ENCODE measurements at regions not wholly inside any gene's neighbourhood (a gene's known extent, or its start where the extent isn't known, plus 50 kb on each side); places are given as distances from the start of the nearest gene placed in this dataset.

DNA sequence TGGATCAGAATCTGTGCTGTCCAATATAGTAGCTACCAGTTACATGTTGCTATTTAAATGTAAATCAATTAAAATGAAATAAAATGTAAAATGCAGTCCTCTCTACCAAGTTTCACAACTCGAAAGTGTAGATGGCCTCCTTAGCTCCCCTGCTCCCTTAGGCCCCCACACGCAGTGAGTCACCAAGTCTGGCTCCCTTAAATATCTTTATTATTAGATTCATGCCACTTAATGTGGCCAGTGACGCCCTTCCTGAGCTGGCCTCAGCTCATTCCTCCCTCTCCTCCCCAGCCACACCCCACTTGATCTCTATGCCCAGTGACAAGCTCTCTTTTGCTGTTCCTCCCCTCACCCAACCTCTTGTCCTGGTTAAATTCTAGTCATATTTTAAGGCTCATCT lies 88.4 kb upstream of the DNAH5 start:
- no peaks in the 10 kb centered on the region for H3K9me3 Mint-ChIP-seq
- Histone ChIP-seq H4K91ac (ENCODE audit: insufficient read length, low read depth, low read length) (no peak overlapping the region), H3T11ph (ENCODE audit: low read length) (no peak overlapping the region), H3K9ac (ENCODE audit: extremely low read depth, insufficient read length, low read length) (no peak overlapping the region), H3K14ac (ENCODE audit: insufficient read depth, low read length) (no peak overlapping the region), H3K79me2 (ENCODE audit: insufficient read depth, low read length) (no peaks in the 10 kb centered on the region), H3K23me2 (ENCODE audit: insufficient read length, low read depth, low read length, poor library complexity, severe bottlenecking) (peaks cover 6% of the 10 kb centered on the region), H2BK20ac (ENCODE audit: low read depth, low read length, poor library complexity, severe bottlenecking) (no peak overlapping the region), H3K79me1 (ENCODE audit: insufficient read depth, low read depth, low read length, poor library complexity, severe bottlenecking) (no peaks in the 10 kb centered on the region), H3K18ac (ENCODE audit: insufficient read length, low read depth, low read length) (no peak overlapping the region), H3K9me3 (ENCODE audit: control insufficient read depth, low read depth, low read length) (no peaks in the 10 kb centered on the region), H3K4ac (ENCODE audit: low read depth, low read length) (no peak overlapping the region), H2BK15ac (ENCODE audit: low read depth, low read length) (no peak overlapping the region), H3K23ac (ENCODE audit: insufficient read length, low read depth, low read length) (no peak overlapping the region), H3K27ac (ENCODE audit: insufficient read length, low read depth, low read length) (no peak overlapping the region), H2AK5ac (ENCODE audit: insufficient read length, low read length) (no peak overlapping the region), H3K4me2 (ENCODE audit: insufficient read depth, insufficient read length, low read length) (no peak overlapping the region), H4K8ac (replicated peaks; ENCODE audit: insufficient read length, low read depth, low read length) (no peak overlapping the region), H2BK5ac (ENCODE audit: insufficient read length, low read length) (no peak overlapping the region), H3K56ac (ENCODE audit: insufficient read length, low read depth, low read length) (no peak overlapping the region), H3K4me1 (ENCODE audit: insufficient read depth, low read length) (peaks cover 14% of the 10 kb centered on the region; the same call in 1 of the 2 replicates), H4K20me1 (ENCODE audit: control insufficient read depth, insufficient read depth, insufficient read length) (no peaks in the 10 kb centered on the region), H4K5ac (ENCODE audit: insufficient read length, low read depth, low read length) (no peak overlapping the region), H2BK12ac (ENCODE audit: insufficient read length, low read depth, low read length) (no peak overlapping the region), H3K27me3 (ENCODE audit: insufficient read depth, low read length) (peaks cover 2% of the 10 kb centered on the region; the same call in 1 of the 2 replicates), H2AFZ (ENCODE audit: low read length) (no peak overlapping the region), H2BK120ac (ENCODE audit: low read depth, low read length, poor library complexity, severe bottlenecking) (no peak overlapping the region)
- H3K4me3 Mint-ChIP-seq: no peak overlapping the region
- peaks cover 16% of the 10 kb centered on the region for H3K27me3 Mint-ChIP-seq (ENCODE audit: low read depth)
- TF ChIP-seq CTCF (conservative IDR thresholded peaks at IDR 0.05): no peak
- DNase-seq: no peak
- no peaks in the 10 kb centered on the region; a peak in 2 of 7 replicates for H3K36me3 Mint-ChIP-seq (ENCODE audit: insufficient read depth in 1 of 3, low read depth in 3 of 3)
- no CpG with 5 or more reads among the region's 3 CpGs for WGBS (ENCODE audit: extremely low coverage, insufficient read length, low lambda C conversion rate)
- peak overlapping the region in 1 of 3 experiments; percentile 92; a peak in 1 of 7 replicates for H3K27ac Mint-ChIP-seq
- peaks cover 30 to 33% of the 10 kb centered on the region in 2 experiments for H3K4me1 Mint-ChIP-seq

Data from H9 (cell line).